Activated CD4-positive, alpha-beta memory T cell treated with anti-CD3 and anti-CD28 coated beads, Interleukin-2, amount 10 ng/mL, durations not matched to agents 7 days and 5 days (primary cell): ENCODE measurements at regions not wholly inside any gene's neighbourhood (a gene's known extent, or its start where the extent isn't known, plus 50 kb on each side); places are given as distances from the start of the nearest gene placed in this dataset.

Experiments
- CTCF ChIA-PET: fragments of 350-600 bp; sonication (Branson Sonifier 250); formaldehyde crosslinking; loops from one replicate; lab custom pipeline; 2021; ENCODE audit warnings: antibody characterized with exemption, inconsistent platforms; lab: Charles Lee
- POLR2A ChIA-PET: fragments of 350-600 bp; sonication (Branson Sonifier 250); formaldehyde crosslinking; loops from one replicate; lab custom pipeline; 2021; ENCODE audit warnings: antibody characterized with exemption; lab: Charles Lee
- DNase-seq: peaks from one replicate; pipeline ENCODE4 v3.0.0-alpha.2; 2020
- H3K27ac Mint-ChIP-seq: one replicate; pipeline ENCODE4 v1.8.0; 2021; ENCODE audit warnings: mild to moderate bottlenecking, mixed read lengths
- H3K27me3 Mint-ChIP-seq: one replicate; pipeline ENCODE4 v1.8.0; 2021; ENCODE audit warnings: mixed read lengths
- H3K36me3 Mint-ChIP-seq: one replicate; pipeline ENCODE4 v1.8.0; 2021; ENCODE audit warnings: low read depth, mixed read lengths
- H3K4me1 Mint-ChIP-seq: one replicate; pipeline ENCODE4 v1.8.0; 2021; ENCODE audit warnings: mixed read lengths
- H3K4me3 Mint-ChIP-seq: one replicate; pipeline ENCODE4 v1.8.0; 2021; ENCODE audit warnings: mild to moderate bottlenecking, mixed read lengths
- H3K9me3 Mint-ChIP-seq: one replicate; pipeline ENCODE4 v1.8.0; 2021; ENCODE audit warnings: mixed read lengths

DNA sequence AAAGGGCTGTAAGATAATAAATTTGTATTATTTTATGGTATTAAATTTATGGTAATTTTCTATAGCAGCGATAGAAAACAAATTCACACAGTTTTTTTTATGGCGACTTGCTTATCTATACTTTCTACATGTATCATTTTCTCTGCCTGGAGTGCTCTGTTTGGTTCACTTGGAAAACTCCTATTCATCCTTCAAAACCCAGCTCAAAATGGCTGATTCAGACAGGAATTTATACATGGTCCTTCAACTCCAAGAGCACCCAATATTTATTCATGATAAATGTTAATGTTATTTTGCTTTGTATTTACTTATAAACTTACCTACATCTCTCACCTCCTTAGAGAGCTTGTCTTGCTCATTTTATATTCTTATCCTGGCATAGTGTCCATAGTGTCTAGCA lies 55.6 kb upstream of the SSX2IP start:
- H3K27me3 Mint-ChIP-seq: peaks cover 8% of the 10 kb centered on the region
- H3K27ac Mint-ChIP-seq: no peak overlapping the region
- H3K4me1 Mint-ChIP-seq: peaks cover 28% of the 10 kb centered on the region
- no peaks in the 10 kb centered on the region for H3K36me3 Mint-ChIP-seq
- ChIA-PET CTCF (interaction anchor here (0.8 to 1.2 kb wide), 2 partner anchors 8 to 191 kb away, joined by 3 to 5 read pairs; no protein-coding TSS in a partner anchor), POLR2A (no interaction called here)
- no peak for DNase-seq
- no peak overlapping the region for H3K4me3 Mint-ChIP-seq
- H3K9me3 Mint-ChIP-seq: no peaks in the 10 kb centered on the region

DNA sequence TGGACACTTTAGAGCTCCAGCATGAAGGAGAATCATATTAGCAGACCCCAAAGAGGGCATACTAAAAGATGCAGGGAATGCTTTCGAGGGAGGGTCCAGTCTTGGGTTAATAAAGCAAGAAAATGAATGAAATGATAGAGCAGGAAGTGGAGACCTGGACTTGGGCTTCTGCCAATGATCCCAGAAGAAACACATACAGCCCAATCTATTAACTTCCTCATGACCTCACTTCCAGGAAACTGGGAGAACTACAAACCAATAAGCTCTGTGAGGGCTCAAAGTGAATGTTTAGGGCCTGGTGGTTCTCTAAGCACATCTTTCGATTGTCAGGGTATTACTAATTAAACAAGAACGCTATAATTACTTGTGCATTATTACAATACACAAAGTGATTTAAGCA lies 53.6 kb upstream of the SSX2IP start:
- H3K27me3 Mint-ChIP-seq: peaks cover 3% of the 10 kb centered on the region
- no peaks in the 10 kb centered on the region for H3K36me3 Mint-ChIP-seq
- no peak overlapping the region for H3K4me3 Mint-ChIP-seq
- no peaks in the 10 kb centered on the region for H3K9me3 Mint-ChIP-seq
- ChIA-PET CTCF (no interaction called here), POLR2A (no interaction called here)
- no peak overlapping the region for H3K27ac Mint-ChIP-seq
- no peak for DNase-seq
- peaks cover 19% of the 10 kb centered on the region for H3K4me1 Mint-ChIP-seq

- POLR2A ChIA-PET: no interaction called here
Measured at GRCh38 chr1:84742653-84743052, 52.4 kb upstream of the SSX2IP start.

DNA sequence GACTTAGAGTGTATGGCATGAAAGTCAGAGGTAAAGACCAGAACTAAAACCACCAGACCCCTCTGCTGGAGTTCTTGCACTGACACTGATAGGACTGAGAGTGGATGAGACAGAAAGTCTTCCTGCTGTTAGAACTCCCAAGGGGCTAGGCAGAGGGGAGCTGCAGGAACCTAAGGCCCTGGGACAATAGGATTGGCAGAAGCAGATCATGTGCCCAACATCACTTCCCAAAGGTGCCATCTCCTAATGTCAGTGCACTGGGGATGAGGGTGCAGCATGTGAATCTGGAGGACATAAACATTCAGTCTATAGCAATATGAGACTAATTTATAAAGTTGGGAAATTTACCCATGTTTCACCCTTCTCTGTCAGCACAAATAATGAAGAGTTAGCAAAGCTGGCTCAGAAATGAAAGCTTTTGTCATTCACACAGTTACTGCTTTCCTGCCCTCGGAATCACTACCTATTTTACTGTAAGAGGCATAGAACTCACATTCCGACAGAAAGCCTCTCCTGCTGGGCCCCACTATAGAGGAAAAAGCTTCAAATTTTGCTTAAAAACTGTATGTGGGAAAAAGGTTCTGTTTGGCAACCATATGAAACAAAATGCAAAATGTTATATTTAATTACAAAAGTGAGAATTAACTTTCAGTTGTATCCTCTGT lies 49.9 kb upstream of the SSX2IP start:
- H3K27me3 Mint-ChIP-seq: peaks cover 5% of the 10 kb centered on the region
- no peaks in the 10 kb centered on the region for H3K9me3 Mint-ChIP-seq
- DNase-seq: no peak
- POLR2A ChIA-PET: no interaction called here
- no peak overlapping the region for H3K27ac Mint-ChIP-seq
- peaks cover 16% of the 10 kb centered on the region for H3K4me1 Mint-ChIP-seq
- no peak overlapping the region for H3K4me3 Mint-ChIP-seq
- CTCF ChIA-PET: interaction anchor here (0.5 to 1.5 kb wide), 3 partner anchors 15 to 286 kb away, joined by 3 read pairs; no protein-coding TSS in a partner anchor
- H3K36me3 Mint-ChIP-seq: no peaks in the 10 kb centered on the region

More at GRCh38 chr1:84742653-84743052, 52.4 kb upstream of the SSX2IP start:
- H3K36me3 Mint-ChIP-seq: no peaks in the 10 kb centered on the region
- no peak overlapping the region for H3K27ac Mint-ChIP-seq
- CTCF ChIA-PET: interaction anchor here (1.0 kb wide), 1 partner anchor 193 kb away, joined by 3 read pairs; no protein-coding TSS in a partner anchor
- no peak overlapping the region for H3K4me3 Mint-ChIP-seq
- DNase-seq: no peak
- H3K9me3 Mint-ChIP-seq: no peaks in the 10 kb centered on the region
- peaks cover 3% of the 10 kb centered on the region for H3K27me3 Mint-ChIP-seq
- peaks cover 16% of the 10 kb centered on the region for H3K4me1 Mint-ChIP-seq
